HEK293 (cell line): ENCODE measurements at regions not wholly inside any gene's neighbourhood (a gene's known extent, or its start where the extent isn't known, plus 50 kb on each side); places are given as distances from the start of the nearest gene placed in this dataset.

Experiments used
- CTCF ChIA-PET: fragments of 350-600 bp; formaldehyde crosslinking; extraction: SDS; loops from one replicate; lab custom pipeline; 2021; ENCODE audit warnings: antibody characterized with exemption; lab: Yijun Ruan, JAX
- POLR2A ChIA-PET: fragments of 300-600 bp; formaldehyde crosslinking; extraction: SDS; loops from one replicate; lab custom pipeline; 2020; ENCODE audit warnings: antibody characterized with exemption, inconsistent platforms; lab: Yijun Ruan, JAX
- H3K27ac ChIP-seq: fragments of 200-500 bp; sonication (Bioruptor generic); 2 replicates; pipeline ENCODE4 v1.5.1; 2014; ENCODE audit warnings: low read depth, low read length, control low read depth, inconsistent platforms; ENCODE audit errors: extremely low read depth
- H3K36me3 ChIP-seq, 2 experiments: fragments of 200-500 bp in 1 of 2; sonication (Bioruptor generic) in 1 of 2; 1 replicate in 1 of 2; 2 replicates in 1 of 2; pipeline ENCODE4 v1.5.1; 2014 to 2017; ENCODE audit warnings: inconsistent platforms in 2 of 2, low read length in 2 of 2; ENCODE audit not compliant: control insufficient read depth in 2 of 2, insufficient read depth in 1 of 2
- H3K4me1 ChIP-seq: fragments of 200-500 bp; sonication (Bioruptor generic); 2 replicates; pipeline ENCODE4 v1.5.1; 2014; ENCODE audit warnings: mild to moderate bottlenecking, low read length, inconsistent platforms; ENCODE audit not compliant: control insufficient read depth, insufficient read depth
- H3K4me3 ChIP-seq: 2 replicates; pipeline ENCODE4 v1.5.1; 2011; ENCODE audit warnings: low read depth, mild to moderate bottlenecking, control low read depth, low read length, moderate library complexity
- H3K9me3 ChIP-seq: fragments of 200-500 bp; sonication (Bioruptor generic); 2 replicates; pipeline ENCODE4 v1.5.1; 2014; ENCODE audit warnings: low read depth, low read length, inconsistent platforms; ENCODE audit not compliant: control insufficient read depth, insufficient read depth
- WT1 ChIP-seq: fragments of 450-650 bp; formaldehyde crosslinking; IDR thresholded peaks from 2 replicates; pipeline ENCODE4 v1.5.1; 2016; ENCODE audit warnings: missing biosample characterization, missing genetic modification characterization
- YY2 ChIP-seq: fragments of 450-650 bp; formaldehyde crosslinking; IDR thresholded peaks from 2 replicates; pipeline ENCODE4 v1.5.1; 2016; ENCODE audit warnings: missing biosample characterization, missing genetic modification characterization
- ZBTB20 ChIP-seq: fragments of 450-650 bp; formaldehyde crosslinking; IDR thresholded peaks from 2 replicates; pipeline ENCODE4 v1.5.1; 2016; ENCODE audit warnings: missing biosample characterization, missing genetic modification characterization
- ZEB2 ChIP-seq: fragments of 450-650 bp; formaldehyde crosslinking; IDR thresholded peaks from 2 replicates; pipeline ENCODE4 v1.5.1; 2016; ENCODE audit warnings: missing biosample characterization, missing genetic modification characterization
- ZNF114 ChIP-seq: fragments of 450-650 bp; formaldehyde crosslinking; IDR thresholded peaks from 2 replicates; pipeline ENCODE4 v1.5.0; 2017; ENCODE audit warnings: missing biosample characterization, missing genetic modification characterization
- ZNF202 ChIP-seq: fragments of 450-650 bp; formaldehyde crosslinking; IDR thresholded peaks from 2 replicates; pipeline ENCODE4 v1.5.1; 2016; ENCODE audit warnings: missing biosample characterization, missing genetic modification characterization, borderline replicate concordance
- ZNF221 ChIP-seq: fragments of 450-650 bp; formaldehyde crosslinking; IDR thresholded peaks from 2 replicates; pipeline ENCODE4 v1.5.1; 2017; ENCODE audit warnings: missing biosample characterization, missing genetic modification characterization, borderline replicate concordance
- ZNF248 ChIP-seq: fragments of 450-650 bp; formaldehyde crosslinking; IDR thresholded peaks from 2 replicates; pipeline ENCODE4 v1.5.1; 2017; ENCODE audit warnings: missing biosample characterization, missing genetic modification characterization
- ZNF354C ChIP-seq: fragments of 450-650 bp; formaldehyde crosslinking; IDR thresholded peaks from 2 replicates; pipeline ENCODE4 v1.5.1; 2016; ENCODE audit warnings: missing biosample characterization, missing genetic modification characterization, low read depth, borderline replicate concordance
- ZNF366 ChIP-seq: fragments of 450-650 bp; formaldehyde crosslinking; conservative IDR thresholded peaks from 2 replicates; pipeline ENCODE4 v1.5.1; 2016; ENCODE audit warnings: missing biosample characterization, missing genetic modification characterization
- ZNF394 ChIP-seq: fragments of 450-650 bp; formaldehyde crosslinking; IDR thresholded peaks from 2 replicates; pipeline ENCODE4 v1.5.1; 2016; ENCODE audit warnings: missing biosample characterization, missing genetic modification characterization, mild to moderate bottlenecking, moderate library complexity, borderline replicate concordance
- ZNF473 ChIP-seq: fragments of 450-650 bp; formaldehyde crosslinking; IDR thresholded peaks from 2 replicates; pipeline ENCODE4 v1.5.1; 2017; ENCODE audit warnings: missing biosample characterization, missing genetic modification characterization
- ZNF555 ChIP-seq: fragments of 450-650 bp; formaldehyde crosslinking; conservative IDR thresholded peaks from 2 replicates; pipeline ENCODE4 v1.5.1; 2017; ENCODE audit warnings: missing biosample characterization, mild to moderate bottlenecking, missing genetic modification characterization, inconsistent platforms
- ZNF707 ChIP-seq: fragments of 450-650 bp; formaldehyde crosslinking; IDR thresholded peaks from 2 replicates; pipeline ENCODE4 v1.5.1; 2016; ENCODE audit warnings: missing biosample characterization, missing genetic modification characterization
- ZNF791 ChIP-seq: fragments of 450-650 bp; formaldehyde crosslinking; IDR thresholded peaks from 2 replicates; pipeline ENCODE4 v1.5.1; 2016; ENCODE audit warnings: missing biosample characterization, missing genetic modification characterization
- ZSCAN30 ChIP-seq: fragments of 450-650 bp; IDR thresholded peaks from 2 replicates; pipeline ENCODE4 v1.5.1; 2018; ENCODE audit warnings: missing biosample characterization, mild to moderate bottlenecking, missing genetic modification characterization, moderate library complexity
- TF ChIP-seq, protein P1 (sequence below): fragments of 450-650 bp; formaldehyde crosslinking; IDR thresholded peaks from 2 replicates; pipeline ENCODE4 v1.5.1; 2016; ENCODE audit warnings: missing biosample characterization, missing genetic modification characterization
- TF ChIP-seq, protein P2 (sequence below): fragments of 450-650 bp; formaldehyde crosslinking; IDR thresholded peaks from 2 replicates; pipeline ENCODE4 v1.5.1; 2016; ENCODE audit warnings: missing biosample characterization, missing genetic modification characterization
- TF ChIP-seq, protein P3 (sequence below): fragments of 450-650 bp; formaldehyde crosslinking; IDR thresholded peaks from 2 replicates; pipeline ENCODE4 v1.5.1; 2016; ENCODE audit warnings: missing biosample characterization, missing genetic modification characterization, low read depth
- TF ChIP-seq, protein P4 (sequence below): fragments of 450-650 bp; formaldehyde crosslinking; IDR thresholded peaks from 2 replicates; pipeline ENCODE4 v1.5.1; 2016; ENCODE audit warnings: missing biosample characterization, missing genetic modification characterization
- TF ChIP-seq, protein P5 (sequence below): fragments of 450-650 bp; formaldehyde crosslinking; IDR thresholded peaks from 2 replicates; pipeline ENCODE4 v1.5.1; 2016; ENCODE audit warnings: missing biosample characterization, missing genetic modification characterization
- TF ChIP-seq, protein P6 (sequence below): fragments of 450-650 bp; formaldehyde crosslinking; IDR thresholded peaks from 2 replicates; pipeline ENCODE4 v1.5.1; 2017; ENCODE audit warnings: missing biosample characterization, missing genetic modification characterization

DNA sequence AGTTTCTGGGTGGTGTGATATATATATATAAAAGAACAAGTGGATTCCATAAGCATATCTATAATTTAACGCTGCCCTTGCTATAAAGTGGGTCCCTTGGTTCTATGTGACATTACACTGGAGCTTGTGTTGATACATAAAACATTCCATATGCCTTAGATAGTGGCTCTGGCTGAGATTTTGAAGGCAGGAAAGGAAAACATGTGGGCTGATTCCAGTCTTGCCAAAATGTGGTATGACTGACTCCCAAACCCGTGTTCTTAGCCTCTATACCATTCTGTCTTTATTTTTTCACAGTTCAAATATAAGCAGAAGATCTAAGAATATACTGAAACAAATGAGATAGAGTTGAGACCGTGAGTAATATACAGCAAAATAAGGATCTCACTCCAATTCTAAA, 522.8 kb upstream of the LRRC4C start (continued):
- TF ChIP-seq ZNF366 (tag by site-specific recombination) = no peak

DNA sequence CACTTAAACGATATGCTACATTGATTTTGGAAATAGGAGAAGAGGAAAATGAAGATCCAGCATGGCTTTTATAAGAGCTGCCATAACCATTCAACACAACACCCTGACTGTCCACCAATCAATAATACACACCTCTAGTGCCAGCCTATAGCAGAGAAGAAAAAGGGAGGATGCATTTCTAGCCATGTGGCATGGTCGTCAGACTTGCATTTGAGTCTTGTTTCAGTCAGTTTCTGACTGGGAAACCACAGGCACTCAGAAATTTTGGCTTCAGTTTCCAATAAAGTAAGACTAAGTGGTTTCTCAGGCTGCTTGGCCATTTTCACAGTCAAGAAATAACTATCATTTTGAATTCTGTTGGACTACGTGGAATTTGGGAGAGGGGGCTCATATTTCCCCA, 523.5 kb upstream of the LRRC4C start:
- Histone ChIP-seq H3K27ac (no peak overlapping the region), H3K36me3 (no peaks in the 10 kb centered on the region), H3K4me1 (no peaks in the 10 kb centered on the region), H3K4me3 (no peak overlapping the region), H3K9me3 (no peaks in the 10 kb centered on the region)
- TF ChIP-seq ZNF202 (tag by site-specific recombination) = no peak
- TF ChIP-seq, protein P1, sequence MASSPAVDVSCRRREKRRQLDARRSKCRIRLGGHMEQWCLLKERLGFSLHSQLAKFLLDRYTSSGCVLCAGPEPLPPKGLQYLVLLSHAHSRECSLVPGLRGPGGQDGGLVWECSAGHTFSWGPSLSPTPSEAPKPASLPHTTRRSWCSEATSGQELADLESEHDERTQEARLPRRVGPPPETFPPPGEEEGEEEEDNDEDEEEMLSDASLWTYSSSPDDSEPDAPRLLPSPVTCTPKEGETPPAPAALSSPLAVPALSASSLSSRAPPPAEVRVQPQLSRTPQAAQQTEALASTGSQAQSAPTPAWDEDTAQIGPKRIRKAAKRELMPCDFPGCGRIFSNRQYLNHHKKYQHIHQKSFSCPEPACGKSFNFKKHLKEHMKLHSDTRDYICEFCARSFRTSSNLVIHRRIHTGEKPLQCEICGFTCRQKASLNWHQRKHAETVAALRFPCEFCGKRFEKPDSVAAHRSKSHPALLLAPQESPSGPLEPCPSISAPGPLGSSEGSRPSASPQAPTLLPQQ (tag by site-specific recombination) = no peak
- POLR2A ChIA-PET = no interaction called here
- CTCF ChIA-PET = no interaction called here

DNA sequence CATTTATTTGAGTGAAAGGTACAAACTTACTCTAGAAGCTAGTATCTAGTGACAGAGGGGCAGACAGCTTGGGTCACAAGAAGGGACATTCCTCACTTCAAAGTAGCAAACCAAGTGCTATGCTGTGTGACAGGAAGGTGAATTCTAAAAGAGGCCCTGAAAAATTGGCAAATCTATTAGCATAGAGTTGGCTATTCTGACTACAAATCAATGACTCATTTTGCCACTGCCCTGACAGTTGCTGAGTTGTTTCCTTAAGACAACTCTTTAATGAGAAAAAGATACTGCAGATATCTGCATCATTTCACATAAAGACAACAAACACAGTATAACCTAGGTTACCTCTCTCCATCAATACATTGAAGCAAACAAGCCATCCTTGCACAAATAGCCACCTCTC, 524.0 kb upstream of the LRRC4C start:
- Histone ChIP-seq H3K4me1 (no peaks in the 10 kb centered on the region), H3K27ac (no peak overlapping the region)
- CTCF ChIA-PET = no interaction called here

DNA sequence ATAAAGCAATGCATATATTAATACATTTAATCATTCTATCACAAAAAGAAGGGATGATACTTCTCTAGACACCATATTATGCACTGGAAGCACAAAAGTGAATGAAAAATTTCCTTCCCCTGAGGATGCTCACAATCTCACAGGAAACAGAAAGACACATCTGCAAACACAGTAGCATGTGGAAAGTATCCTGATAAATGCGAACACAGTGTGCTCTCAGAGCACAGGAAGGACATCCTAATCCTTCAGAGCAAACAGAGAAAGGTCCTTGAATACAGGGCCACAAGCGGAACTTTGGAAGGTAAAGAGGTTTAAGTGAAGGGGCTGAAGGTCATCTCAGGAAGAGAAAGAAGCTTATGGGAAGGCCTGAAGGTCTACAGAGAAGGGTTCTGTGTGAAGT, 524.6 kb upstream of the LRRC4C start:
- Histone ChIP-seq H3K36me3 (no peaks in the 10 kb centered on the region), H3K27ac (no peak overlapping the region), H3K4me3 (no peak overlapping the region), H3K9me3 (no peaks in the 10 kb centered on the region), H3K4me1 (no peaks in the 10 kb centered on the region)
- ChIA-PET CTCF (no interaction called here), POLR2A (no interaction called here)
- TF ChIP-seq ZNF555 (tag by site-specific recombination) (no peak), ZNF473 (tag by site-specific recombination) (no peak), ZNF248 (no peak), ZNF221 (tag by site-specific recombination) (no peak), ZNF707 (tag by site-specific recombination) (no peak), ZBTB20 (tag by site-specific recombination) (no peak), WT1 (no peak), ZNF354C (tag by site-specific recombination) (no peak)
- TF ChIP-seq, protein P2, sequence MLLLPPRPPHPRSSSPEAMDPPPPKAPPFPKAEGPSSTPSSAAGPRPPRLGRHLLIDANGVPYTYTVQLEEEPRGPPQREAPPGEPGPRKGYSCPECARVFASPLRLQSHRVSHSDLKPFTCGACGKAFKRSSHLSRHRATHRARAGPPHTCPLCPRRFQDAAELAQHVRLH (tag by site-specific recombination) = no peak
- TF ChIP-seq, protein P3, sequence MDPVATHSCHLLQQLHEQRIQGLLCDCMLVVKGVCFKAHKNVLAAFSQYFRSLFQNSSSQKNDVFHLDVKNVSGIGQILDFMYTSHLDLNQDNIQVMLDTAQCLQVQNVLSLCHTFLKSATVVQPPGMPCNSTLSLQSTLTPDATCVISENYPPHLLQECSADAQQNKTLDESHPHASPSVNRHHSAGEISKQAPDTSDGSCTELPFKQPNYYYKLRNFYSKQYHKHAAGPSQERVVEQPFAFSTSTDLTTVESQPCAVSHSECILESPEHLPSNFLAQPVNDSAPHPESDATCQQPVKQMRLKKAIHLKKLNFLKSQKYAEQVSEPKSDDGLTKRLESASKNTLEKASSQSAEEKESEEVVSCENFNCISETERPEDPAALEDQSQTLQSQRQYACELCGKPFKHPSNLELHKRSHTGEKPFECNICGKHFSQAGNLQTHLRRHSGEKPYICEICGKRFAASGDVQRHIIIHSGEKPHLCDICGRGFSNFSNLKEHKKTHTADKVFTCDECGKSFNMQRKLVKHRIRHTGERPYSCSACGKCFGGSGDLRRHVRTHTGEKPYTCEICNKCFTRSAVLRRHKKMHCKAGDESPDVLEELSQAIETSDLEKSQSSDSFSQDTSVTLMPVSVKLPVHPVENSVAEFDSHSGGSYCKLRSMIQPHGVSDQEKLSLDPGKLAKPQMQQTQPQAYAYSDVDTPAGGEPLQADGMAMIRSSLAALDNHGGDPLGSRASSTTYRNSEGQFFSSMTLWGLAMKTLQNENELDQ (tag by site-specific recombination) = no peak

More for the DNA sequence above, 524.0 kb upstream of the LRRC4C start:
- POLR2A ChIA-PET = no interaction called here
- Histone ChIP-seq H3K9me3 (no peaks in the 10 kb centered on the region), H3K36me3 (no peaks in the 10 kb centered on the region), H3K4me3 (no peak overlapping the region)
- TF ChIP-seq, protein P4, sequence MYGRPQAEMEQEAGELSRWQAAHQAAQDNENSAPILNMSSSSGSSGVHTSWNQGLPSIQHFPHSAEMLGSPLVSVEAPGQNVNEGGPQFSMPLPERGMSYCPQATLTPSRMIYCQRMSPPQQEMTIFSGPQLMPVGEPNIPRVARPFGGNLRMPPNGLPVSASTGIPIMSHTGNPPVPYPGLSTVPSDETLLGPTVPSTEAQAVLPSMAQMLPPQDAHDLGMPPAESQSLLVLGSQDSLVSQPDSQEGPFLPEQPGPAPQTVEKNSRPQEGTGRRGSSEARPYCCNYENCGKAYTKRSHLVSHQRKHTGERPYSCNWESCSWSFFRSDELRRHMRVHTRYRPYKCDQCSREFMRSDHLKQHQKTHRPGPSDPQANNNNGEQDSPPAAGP (tag by site-specific recombination) = no peak
- TF ChIP-seq ZNF707 (tag by site-specific recombination) (no peak), ZSCAN30 (no peak), ZNF791 (tag by site-specific recombination) (no peak), ZEB2 (tag by site-specific recombination) (no peak), ZNF394 (tag by site-specific recombination) (no peak), YY2 (tag by site-specific recombination) (no peak), ZNF114 (tag by site-specific recombination) (no peak)
- TF ChIP-seq, protein P5, sequence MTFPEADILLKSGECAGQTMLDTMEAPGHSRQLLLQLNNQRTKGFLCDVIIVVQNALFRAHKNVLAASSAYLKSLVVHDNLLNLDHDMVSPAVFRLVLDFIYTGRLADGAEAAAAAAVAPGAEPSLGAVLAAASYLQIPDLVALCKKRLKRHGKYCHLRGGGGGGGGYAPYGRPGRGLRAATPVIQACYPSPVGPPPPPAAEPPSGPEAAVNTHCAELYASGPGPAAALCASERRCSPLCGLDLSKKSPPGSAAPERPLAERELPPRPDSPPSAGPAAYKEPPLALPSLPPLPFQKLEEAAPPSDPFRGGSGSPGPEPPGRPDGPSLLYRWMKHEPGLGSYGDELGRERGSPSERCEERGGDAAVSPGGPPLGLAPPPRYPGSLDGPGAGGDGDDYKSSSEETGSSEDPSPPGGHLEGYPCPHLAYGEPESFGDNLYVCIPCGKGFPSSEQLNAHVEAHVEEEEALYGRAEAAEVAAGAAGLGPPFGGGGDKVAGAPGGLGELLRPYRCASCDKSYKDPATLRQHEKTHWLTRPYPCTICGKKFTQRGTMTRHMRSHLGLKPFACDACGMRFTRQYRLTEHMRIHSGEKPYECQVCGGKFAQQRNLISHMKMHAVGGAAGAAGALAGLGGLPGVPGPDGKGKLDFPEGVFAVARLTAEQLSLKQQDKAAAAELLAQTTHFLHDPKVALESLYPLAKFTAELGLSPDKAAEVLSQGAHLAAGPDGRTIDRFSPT (tag by site-specific recombination) = no peak
- TF ChIP-seq, protein P6, sequence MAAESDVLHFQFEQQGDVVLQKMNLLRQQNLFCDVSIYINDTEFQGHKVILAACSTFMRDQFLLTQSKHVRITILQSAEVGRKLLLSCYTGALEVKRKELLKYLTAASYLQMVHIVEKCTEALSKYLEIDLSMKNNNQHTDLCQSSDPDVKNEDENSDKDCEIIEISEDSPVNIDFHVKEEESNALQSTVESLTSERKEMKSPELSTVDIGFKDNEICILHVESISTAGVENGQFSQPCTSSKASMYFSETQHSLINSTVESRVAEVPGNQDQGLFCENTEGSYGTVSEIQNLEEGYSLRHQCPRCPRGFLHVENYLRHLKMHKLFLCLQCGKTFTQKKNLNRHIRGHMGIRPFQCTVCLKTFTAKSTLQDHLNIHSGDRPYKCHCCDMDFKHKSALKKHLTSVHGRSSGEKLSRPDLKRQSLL (tag by site-specific recombination) = no peak
